SK-N-SH (cell line): ENCODE measurements at regions not wholly inside any gene's neighbourhood (a gene's known extent, or its start where the extent isn't known, plus 50 kb on each side); places are given as distances from the start of the nearest gene placed in this dataset.

Experiments used
- CHD2 ChIP-seq: fragments of 150-350 bp; IDR thresholded peaks from 2 replicates; pipeline ENCODE4 v1.6.1; 2018; ENCODE audit warnings: low read length; ENCODE audit not compliant: partially characterized antibody
- RAD21 ChIP-seq: IDR thresholded peaks from 2 replicates; pipeline ENCODE4 v1.6.1; 2012; ENCODE audit warnings: mild to moderate bottlenecking, low read length
- TF ChIP-seq, protein P1 (sequence below): fragments of 200-600 bp; sonication (generic); IDR thresholded peaks from 2 replicates; pipeline ENCODE4 v1.6.1; 2017; ENCODE audit warnings: antibody characterized with exemption, mild to moderate bottlenecking, moderate library complexity
- TF ChIP-seq, protein P2 (sequence below): IDR thresholded peaks from 2 replicates; pipeline ENCODE4 v1.6.1; 2012; ENCODE audit warnings: mild to moderate bottlenecking, low read depth, low read length, moderate library complexity

DNA sequence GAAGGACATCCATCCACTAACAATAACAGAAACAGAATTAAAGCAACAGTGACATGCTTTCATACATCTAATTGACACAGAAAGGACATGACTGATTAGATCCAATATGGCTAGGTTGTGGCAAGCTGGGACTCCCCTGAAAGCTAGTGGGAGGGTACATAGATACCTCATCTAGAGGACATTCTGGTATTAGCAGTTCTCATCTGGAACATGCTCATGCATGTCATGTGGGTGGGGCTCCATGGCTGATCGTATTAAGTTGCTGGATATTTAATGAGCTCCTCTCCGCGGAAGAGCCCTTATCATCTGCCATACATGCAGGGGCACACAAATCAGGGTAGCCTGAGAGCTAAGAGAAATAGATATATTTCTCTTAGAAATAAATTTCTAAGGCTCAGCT lies 358.9 kb downstream of the ICE1 start:
- TF ChIP-seq, protein P1, sequence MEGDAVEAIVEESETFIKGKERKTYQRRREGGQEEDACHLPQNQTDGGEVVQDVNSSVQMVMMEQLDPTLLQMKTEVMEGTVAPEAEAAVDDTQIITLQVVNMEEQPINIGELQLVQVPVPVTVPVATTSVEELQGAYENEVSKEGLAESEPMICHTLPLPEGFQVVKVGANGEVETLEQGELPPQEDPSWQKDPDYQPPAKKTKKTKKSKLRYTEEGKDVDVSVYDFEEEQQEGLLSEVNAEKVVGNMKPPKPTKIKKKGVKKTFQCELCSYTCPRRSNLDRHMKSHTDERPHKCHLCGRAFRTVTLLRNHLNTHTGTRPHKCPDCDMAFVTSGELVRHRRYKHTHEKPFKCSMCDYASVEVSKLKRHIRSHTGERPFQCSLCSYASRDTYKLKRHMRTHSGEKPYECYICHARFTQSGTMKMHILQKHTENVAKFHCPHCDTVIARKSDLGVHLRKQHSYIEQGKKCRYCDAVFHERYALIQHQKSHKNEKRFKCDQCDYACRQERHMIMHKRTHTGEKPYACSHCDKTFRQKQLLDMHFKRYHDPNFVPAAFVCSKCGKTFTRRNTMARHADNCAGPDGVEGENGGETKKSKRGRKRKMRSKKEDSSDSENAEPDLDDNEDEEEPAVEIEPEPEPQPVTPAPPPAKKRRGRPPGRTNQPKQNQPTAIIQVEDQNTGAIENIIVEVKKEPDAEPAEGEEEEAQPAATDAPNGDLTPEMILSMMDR = no peak
- TF ChIP-seq CHD2 = no peak
- TF ChIP-seq RAD21 = no peak
- TF ChIP-seq, protein P2, sequence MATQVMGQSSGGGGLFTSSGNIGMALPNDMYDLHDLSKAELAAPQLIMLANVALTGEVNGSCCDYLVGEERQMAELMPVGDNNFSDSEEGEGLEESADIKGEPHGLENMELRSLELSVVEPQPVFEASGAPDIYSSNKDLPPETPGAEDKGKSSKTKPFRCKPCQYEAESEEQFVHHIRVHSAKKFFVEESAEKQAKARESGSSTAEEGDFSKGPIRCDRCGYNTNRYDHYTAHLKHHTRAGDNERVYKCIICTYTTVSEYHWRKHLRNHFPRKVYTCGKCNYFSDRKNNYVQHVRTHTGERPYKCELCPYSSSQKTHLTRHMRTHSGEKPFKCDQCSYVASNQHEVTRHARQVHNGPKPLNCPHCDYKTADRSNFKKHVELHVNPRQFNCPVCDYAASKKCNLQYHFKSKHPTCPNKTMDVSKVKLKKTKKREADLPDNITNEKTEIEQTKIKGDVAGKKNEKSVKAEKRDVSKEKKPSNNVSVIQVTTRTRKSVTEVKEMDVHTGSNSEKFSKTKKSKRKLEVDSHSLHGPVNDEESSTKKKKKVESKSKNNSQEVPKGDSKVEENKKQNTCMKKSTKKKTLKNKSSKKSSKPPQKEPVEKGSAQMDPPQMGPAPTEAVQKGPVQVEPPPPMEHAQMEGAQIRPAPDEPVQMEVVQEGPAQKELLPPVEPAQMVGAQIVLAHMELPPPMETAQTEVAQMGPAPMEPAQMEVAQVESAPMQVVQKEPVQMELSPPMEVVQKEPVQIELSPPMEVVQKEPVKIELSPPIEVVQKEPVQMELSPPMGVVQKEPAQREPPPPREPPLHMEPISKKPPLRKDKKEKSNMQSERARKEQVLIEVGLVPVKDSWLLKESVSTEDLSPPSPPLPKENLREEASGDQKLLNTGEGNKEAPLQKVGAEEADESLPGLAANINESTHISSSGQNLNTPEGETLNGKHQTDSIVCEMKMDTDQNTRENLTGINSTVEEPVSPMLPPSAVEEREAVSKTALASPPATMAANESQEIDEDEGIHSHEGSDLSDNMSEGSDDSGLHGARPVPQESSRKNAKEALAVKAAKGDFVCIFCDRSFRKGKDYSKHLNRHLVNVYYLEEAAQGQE = no peak
